ENCODE measurements at regions not wholly inside any gene's neighbourhood (a gene's known extent, or its start where the extent isn't known, plus 50 kb on each side); places are given as distances from the start of the nearest gene placed in this dataset.

DNA sequence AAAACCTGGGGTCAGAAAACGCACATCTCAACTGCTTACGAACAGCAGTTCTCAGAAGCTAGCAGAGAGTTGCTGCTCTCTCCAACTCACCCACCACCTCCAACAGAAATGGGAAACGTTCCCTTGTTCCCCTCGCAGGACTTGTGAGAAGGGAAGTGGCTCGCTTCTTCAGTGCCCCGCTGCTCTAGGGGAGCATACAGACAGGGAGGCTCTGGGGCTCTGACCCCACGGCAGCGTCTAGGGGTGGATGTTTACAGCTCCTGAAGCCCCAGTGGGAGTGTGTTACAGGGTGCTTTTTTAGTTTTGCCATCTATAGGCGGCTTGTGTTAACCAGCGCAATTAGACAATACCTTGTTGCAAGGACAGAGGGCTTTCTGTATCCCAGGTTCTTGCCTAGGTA lies 267.7 kb upstream of the ACTBL2 start:
- TF ChIP-seq POLR2AphosphoS5 (IDR thresholded peaks at IDR 0.05): no peak
- TF ChIP-seq POLR2A (IDR thresholded peaks at IDR 0.05): no peak
- TF ChIP-seq CTCF (IDR thresholded peaks at IDR 0.05): no peak
- Histone ChIP-seq H3K27me3 (no peaks in the 10 kb centered on the region), H3K4me3 (no peak overlapping the region), H3K27ac (no peak overlapping the region), H3K9me3 (no peaks in the 10 kb centered on the region), H3K4me1 (no peaks in the 10 kb centered on the region), H3K36me3 (no peaks in the 10 kb centered on the region)
- no peak for DNase-seq (ENCODE audit: low spot score in 2 of 2)
- intact Hi-C loops (cut with DNase I; ENCODE audit: low total_unique reads): no loop called here

DNA sequence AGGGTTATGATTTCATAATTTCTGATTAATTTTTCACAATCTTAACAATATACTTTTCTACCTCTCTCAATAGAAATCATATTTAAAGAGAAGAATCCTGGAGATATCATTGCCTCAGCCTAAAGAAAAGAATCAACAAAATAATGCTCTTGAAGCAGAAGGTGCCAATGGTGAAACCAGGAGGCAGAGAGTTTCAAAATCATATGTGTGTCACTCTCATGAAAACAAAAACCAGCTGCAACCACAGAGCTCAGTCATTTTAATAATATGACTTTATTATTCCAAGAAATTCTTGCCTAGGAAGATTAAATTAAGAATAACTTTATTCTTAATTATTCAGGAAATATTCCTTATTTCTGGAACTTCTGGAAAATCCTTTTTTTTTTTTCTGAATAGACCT lies 266.8 kb upstream of the ACTBL2 start:
- TF ChIP-seq CTCF (IDR thresholded peaks at IDR 0.05): no peak
- no peak for TF ChIP-seq POLR2AphosphoS5 (IDR thresholded peaks at IDR 0.05)
- no peak for TF ChIP-seq POLR2A (IDR thresholded peaks at IDR 0.05)
- no peaks in the 10 kb centered on the region for H3K9me3 ChIP-seq
- no peak overlapping the region for H3K4me3 ChIP-seq
- H3K36me3 ChIP-seq: no peaks in the 10 kb centered on the region
- intact Hi-C loops (cut with DNase I; ENCODE audit: low total_unique reads): no loop called here
- DNase-seq (ENCODE audit: low spot score in 2 of 2): no peak
- no peaks in the 10 kb centered on the region for H3K4me1 ChIP-seq
- H3K27ac ChIP-seq: no peak overlapping the region
- no peaks in the 10 kb centered on the region for H3K27me3 ChIP-seq

DNA sequence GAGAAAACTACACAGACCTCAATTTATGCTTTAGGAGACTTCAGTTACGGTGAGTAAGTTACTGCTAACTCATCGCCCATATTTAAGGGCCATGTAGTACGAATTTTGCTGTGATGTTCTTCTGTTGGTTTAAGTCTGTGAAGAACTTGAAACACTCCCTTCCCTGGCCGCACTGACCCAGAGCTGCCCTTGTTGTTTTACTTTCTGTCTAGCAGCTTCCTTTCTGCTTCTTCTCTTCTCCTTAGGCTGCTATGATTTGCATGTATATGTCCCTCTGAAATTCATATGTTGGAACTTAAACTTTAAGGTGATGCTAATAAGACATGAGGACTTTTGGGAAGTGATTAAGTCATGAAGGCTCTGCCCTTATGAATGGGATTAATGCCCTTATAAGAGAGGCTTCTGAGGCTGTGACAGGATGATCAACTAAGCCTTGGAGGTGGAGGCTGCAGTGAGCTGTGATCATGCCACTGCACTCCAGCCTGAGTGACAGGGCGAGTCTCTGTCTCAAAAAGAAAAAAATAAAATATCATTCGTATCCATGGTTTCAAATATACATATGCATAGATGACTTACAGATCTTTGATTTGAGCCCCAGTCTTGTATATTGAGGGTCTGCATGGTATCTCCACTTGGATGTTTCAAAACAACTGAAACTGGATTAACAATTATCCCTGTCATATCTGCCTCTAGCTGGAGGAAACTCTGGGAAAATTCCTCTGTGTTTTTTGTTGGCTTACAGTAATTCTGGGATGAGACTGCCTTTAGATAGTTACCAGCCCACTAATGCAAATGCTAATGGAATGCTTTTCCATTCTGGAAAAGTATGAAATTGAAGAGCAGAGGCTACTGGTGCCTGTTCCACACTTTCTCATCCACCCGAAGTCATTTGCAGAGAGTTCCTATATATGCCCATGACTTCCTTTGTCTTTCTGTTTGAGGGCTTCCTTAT lies 263.4 kb upstream of the ACTBL2 start:
- H3K9me3 ChIP-seq: no peaks in the 10 kb centered on the region
- H3K4me1 ChIP-seq: no peaks in the 10 kb centered on the region
- TF ChIP-seq POLR2A (IDR thresholded peaks at IDR 0.05) (no peak), CTCF (IDR thresholded peaks at IDR 0.05) (no peak), POLR2AphosphoS5 (IDR thresholded peaks at IDR 0.05) (no peak)
- H3K27me3 ChIP-seq: no peaks in the 10 kb centered on the region
- DNase-seq (ENCODE audit: low spot score in 2 of 2): no peak
- no peak overlapping the region for H3K27ac ChIP-seq
- intact Hi-C loops (cut with DNase I; ENCODE audit: low total_unique reads): no loop called here
- no peaks in the 10 kb centered on the region for H3K36me3 ChIP-seq
- no peak overlapping the region for H3K4me3 ChIP-seq

- intact Hi-C loops (cut with DNase I; ENCODE audit: low total_unique reads): no loop called here
- Histone ChIP-seq H3K9me3 (no peaks in the 10 kb centered on the region), H3K27me3 (no peaks in the 10 kb centered on the region), H3K4me1 (no peaks in the 10 kb centered on the region), H3K27ac (no peak overlapping the region), H3K4me3 (no peak overlapping the region), H3K36me3 (no peaks in the 10 kb centered on the region)
- DNase-seq (ENCODE audit: low spot score in 2 of 2): no peak
- no peak for TF ChIP-seq POLR2A (IDR thresholded peaks at IDR 0.05)
- TF ChIP-seq POLR2AphosphoS5 (IDR thresholded peaks at IDR 0.05): no peak
- no peak for TF ChIP-seq CTCF (IDR thresholded peaks at IDR 0.05)
Measured at GRCh38 chr5:57745029-57745428, 262.4 kb upstream of the ACTBL2 start.

GRCh38 chr5:57741336-57741735 lies 258.7 kb upstream of the ACTBL2 start:
- Histone ChIP-seq H3K27ac (no peak overlapping the region), H3K4me3 (no peak overlapping the region), H3K9me3 (no peaks in the 10 kb centered on the region), H3K4me1 (no peaks in the 10 kb centered on the region), H3K36me3 (no peaks in the 10 kb centered on the region), H3K27me3 (no peaks in the 10 kb centered on the region)
- no peak for TF ChIP-seq POLR2AphosphoS5 (IDR thresholded peaks at IDR 0.05)
- TF ChIP-seq CTCF (IDR thresholded peaks at IDR 0.05): no peak
- TF ChIP-seq POLR2A (IDR thresholded peaks at IDR 0.05): no peak
- intact Hi-C loops (cut with DNase I; ENCODE audit: low total_unique reads): no loop called here
- no peak for DNase-seq (ENCODE audit: low spot score in 2 of 2)

Data from breast epithelium (tissue), 4 donors.